ENCODE measurements at regions not wholly inside any gene's neighbourhood (a gene's known extent, or its start where the extent isn't known, plus 50 kb on each side); places are given as distances from the start of the nearest gene placed in this dataset.

DNA sequence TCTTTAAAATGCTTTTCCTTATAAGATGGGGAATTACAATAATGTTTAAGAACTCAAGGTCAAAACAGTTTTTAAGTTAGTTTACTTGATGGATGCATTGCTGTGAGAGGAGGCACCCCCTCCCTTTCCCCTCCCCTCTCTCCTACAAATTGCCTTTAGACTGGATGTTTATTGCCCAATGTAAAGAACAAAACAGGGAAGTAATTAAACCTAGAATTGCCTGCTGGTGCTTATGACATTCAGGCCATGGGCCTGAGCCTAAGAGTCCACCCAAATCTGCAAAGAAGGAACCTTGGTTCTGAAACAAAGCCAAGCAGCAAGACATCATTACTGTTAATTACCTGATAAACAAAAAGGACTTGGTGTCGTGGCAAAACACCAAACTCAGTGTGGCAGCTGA lies 630.3 kb downstream of the ISL1 start:
- H3K14ac ChIP-seq (ENCODE audit: insufficient read length): no peak overlapping the region
- no peak overlapping the region for H3K18ac ChIP-seq (ENCODE audit: extremely low read depth, low read length)
- no peaks in the 10 kb centered on the region for H4K20me1 ChIP-seq (replicated peaks in 1 of 2; ENCODE audit: control insufficient read depth in 1 of 2, insufficient read depth in 2 of 2, low read length in 2 of 2)
- H2BK12ac ChIP-seq (ENCODE audit: low read depth, low read length): no peak overlapping the region
- 71% methylated on average over 1 of the region's 1 CpG; no CpG with 5 or more reads in 1 of the 2 experiments for WGBS, 2 experiments (ENCODE audit: extremely low coverage in 1 of 2, insufficient coverage in 1 of 2, insufficient read length in 1 of 2, insufficient replicate concordance in 2 of 2, low coverage in 1 of 2, low lambda C conversion rate in 2 of 2, missing lambda C conversion rate in 1 of 2)
- peaks cover 0 to 4% (median 3%) of the 10 kb centered on the region in 4 experiments; a peak in 4 of 7 replicates for H3K4me1 ChIP-seq (replicated peaks in 1 of 4; ENCODE audit: control insufficient read depth in 3 of 4, insufficient read depth in 4 of 4, low read length in 3 of 4)
- no peak overlapping the region for H2BK15ac ChIP-seq (ENCODE audit: low read length)
- no peak overlapping the region for H4K91ac ChIP-seq (replicated peaks; ENCODE audit: insufficient read length, low read length)
- DNase-seq (ENCODE audit: low read depth in 1 of 2, low spot score in 2 of 2) (no peak), FAIRE-seq (no peak)
- no peak overlapping the region for H4K5ac ChIP-seq (ENCODE audit: insufficient read length, low read depth, low read length)
- no peaks in the 10 kb centered on the region for H3K36me3 ChIP-seq (ENCODE audit: control insufficient read depth in 2 of 4, insufficient read depth in 4 of 4, low read length in 3 of 4)
- no peak overlapping the region for H3K27ac ChIP-seq (ENCODE audit: low read depth, low read length)
- no peak overlapping the region for H3K23ac ChIP-seq (ENCODE audit: insufficient read length)
- no peaks in the 10 kb centered on the region for H3K9me3 ChIP-seq (ENCODE audit: insufficient read depth in 2 of 2, low read depth in 1 of 2, low read length in 1 of 2)
- H3K79me2 ChIP-seq (ENCODE audit: control insufficient read depth in 1 of 2, insufficient read depth in 2 of 2, low read length in 2 of 2): no peaks in the 10 kb centered on the region
- no peak overlapping the region for H2BK5ac ChIP-seq (ENCODE audit: low read depth, low read length)
- H3K4me2 ChIP-seq (ENCODE audit: insufficient read depth in 1 of 2, low read depth in 2 of 2, low read length in 2 of 2): no peak overlapping the region
- H3K56ac ChIP-seq (replicated peaks; ENCODE audit: insufficient read length, low read depth, low read length): no peak overlapping the region
- H4K8ac ChIP-seq (ENCODE audit: extremely low read depth, insufficient read depth, low read length): no peak overlapping the region
- H3K79me1 ChIP-seq (ENCODE audit: low read depth, low read length): no peaks in the 10 kb centered on the region
- ChIA-PET CTCF (ENCODE audit: partially characterized antibody) (interaction anchor here (0.9 kb wide), 1 partner anchor 1050 kb away, joined by 3 read pairs; no protein-coding TSS in a partner anchor), POLR2A (ENCODE audit: partially characterized antibody) (no interaction called here)
- H3K27me3 ChIP-seq (replicated peaks in 1 of 4; ENCODE audit: control insufficient read depth in 3 of 4, extremely low read depth in 1 of 4, insufficient read depth in 3 of 4, low read length in 3 of 4): no peaks in the 10 kb centered on the region
- no peak overlapping the region for H2AK5ac ChIP-seq (ENCODE audit: low read depth, low read length)
- H3K9ac ChIP-seq (replicated peaks in 1 of 4; ENCODE audit: extremely low read depth in 1 of 4, low read depth in 3 of 4, low read length in 3 of 4): no peak overlapping the region
- H2AFZ ChIP-seq (ENCODE audit: low read length): no peak overlapping the region
- H2BK120ac ChIP-seq (replicated peaks; ENCODE audit: low read depth, low read length): no peak overlapping the region
- no peak overlapping the region for H3K4me3 ChIP-seq (ENCODE audit: extremely low read depth in 1 of 4, insufficient read depth in 2 of 4, low read depth in 3 of 4, low read length in 4 of 4)
- no peak overlapping the region for H2BK20ac ChIP-seq (ENCODE audit: low read length)
- H3K4ac ChIP-seq (replicated peaks; ENCODE audit: insufficient read length, low read depth, low read length): no peak overlapping the region
- H3K23me2 ChIP-seq (ENCODE audit: low read depth, low read length): no peaks in the 10 kb centered on the region
- TF ChIP-seq BRCA1 (IDR thresholded peaks at IDR 0.05; ENCODE audit: low read depth, low read length): no peak
- TF ChIP-seq MAFK (IDR thresholded peaks at IDR 0.05; ENCODE audit: low read depth, low read length): no peak
- TF ChIP-seq SP1 (IDR thresholded peaks at IDR 0.05; ENCODE audit: low read depth, low read length): no peak
- no peak for TF ChIP-seq GTF2F1 (IDR thresholded peaks at IDR 0.05; ENCODE audit: borderline replicate concordance, low read depth, low read length)
- no peak for TF ChIP-seq POLR2AphosphoS5 (IDR thresholded peaks at IDR 0.05; ENCODE audit: low read depth, low read length)
- no peak for TF ChIP-seq EP300 (IDR thresholded peaks at IDR 0.05; ENCODE audit: borderline replicate concordance in 1 of 2, low read depth in 2 of 2, low read length in 2 of 2)
- TF ChIP-seq EGR1 (IDR thresholded peaks at IDR 0.05; ENCODE audit: borderline replicate concordance, low read depth, low read length): no peak
- TF ChIP-seq GABPA (IDR thresholded peaks at IDR 0.05; ENCODE audit: borderline replicate concordance, insufficient read depth, low read length): no peak
- no peak for TF ChIP-seq KDM4A (IDR thresholded peaks at IDR 0.05; ENCODE audit: low read depth, low read length, severe bottlenecking)
- TF ChIP-seq TAF7 (optimal IDR thresholded peaks at IDR 0.05; ENCODE audit: borderline replicate concordance, low read depth, low read length): no peak
- no peak for TF ChIP-seq KDM5A (IDR thresholded peaks at IDR 0.05; ENCODE audit: low read length)
- TF ChIP-seq NANOG (IDR thresholded peaks at IDR 0.05; ENCODE audit: insufficient read depth, low read depth, low read length, poor library complexity, severe bottlenecking): no peak
- no peak for TF ChIP-seq POLR2A (IDR thresholded peaks at IDR 0.05; ENCODE audit: control extremely low read depth in 1 of 2, low read depth in 2 of 2, low read length in 2 of 2)
